Mucosa of descending colon (tissue), 3 donors: ENCODE measurements at regions not wholly inside any gene's neighbourhood (a gene's known extent, or its start where the extent isn't known, plus 50 kb on each side); places are given as distances from the start of the nearest gene placed in this dataset.

Experiments
- ATAC-seq: fragments of 200-7000 bp; cut with Tn5 transposase; one replicate; pipeline ENCODE4 v1.9.1; 2020; ENCODE audit warnings: mild to moderate bottlenecking, moderate library complexity
- DNase-seq, 3 donors: peaks; one replicate each; pipeline ENCODE4 v3.0.0-alpha.2; 2020
- H3K36me3 ChIP-seq: fragments of 200-600 bp; one replicate; pipeline ENCODE4 v1.8.0; 2021; ENCODE audit warnings: low read depth, mild to moderate bottlenecking
- H3K4me1 ChIP-seq: fragments of 200-600 bp; one replicate; pipeline ENCODE4 v1.8.0; 2021; ENCODE audit warnings: low read depth, mild to moderate bottlenecking
- H3K4me3 ChIP-seq: fragments of 200-600 bp; one replicate; pipeline ENCODE4 v1.8.0; 2021; ENCODE audit warnings: mild to moderate bottlenecking
- H3K9me3 ChIP-seq: fragments of 200-600 bp; one replicate; pipeline ENCODE4 v1.8.0; 2021; ENCODE audit warnings: mild to moderate bottlenecking
- CTCF ChIP-seq: fragments of 200-600 bp; IDR thresholded peaks from one replicate; pipeline ENCODE4 v1.8.0; 2022; ENCODE audit warnings: antibody characterized with exemption, mild to moderate bottlenecking
- intact Hi-C, 2 donors: fragments of 100-400 bp; cut with DNase I in 1 of 2; cut with micrococcal nuclease in 1 of 2; formaldehyde crosslinking; loops; one replicate each; pipeline versions ENCODE4 v1.11.0 to v1.11.1; 2022; cut with DNase I, micrococcal nuclease
- donor health status: DM: no; HTN: no; CAD: no; lungs with moderate emphysema.
- donor health status: DM: no; HTN: no; CAD: no.
- donor health status: DM: no; HTN: yes; CAD: no.

GRCh38 chr3:139216958-139217357, 126.9 kb upstream of the MRPS22 start:
- H3K4me1 ChIP-seq = no peaks in the 10 kb centered on the region
- no peaks in the 10 kb centered on the region for H3K36me3 ChIP-seq
- no peaks in the 10 kb centered on the region for H3K9me3 ChIP-seq
- no peak for DNase-seq
- intact Hi-C loops = no loop called here
- no peak for ATAC-seq
- no peak overlapping the region for H3K4me3 ChIP-seq
- TF ChIP-seq CTCF = no peak

- intact Hi-C loops = no loop called here
- Histone ChIP-seq H3K4me3 (no peak overlapping the region), H3K9me3 (no peaks in the 10 kb centered on the region), H3K4me1 (no peaks in the 10 kb centered on the region), H3K36me3 (no peaks in the 10 kb centered on the region)
- ATAC-seq = no peak
- TF ChIP-seq CTCF = no peak
- DNase-seq = no peak
Measured at GRCh38 chr3:139217633-139218032, 126.2 kb upstream of the MRPS22 start.

GRCh38 chr3:139218046-139218445, 125.8 kb upstream of the MRPS22 start:
- no peak for ATAC-seq
- intact Hi-C loops = no loop called here
- Histone ChIP-seq H3K36me3 (no peaks in the 10 kb centered on the region), H3K4me3 (no peak overlapping the region), H3K9me3 (no peaks in the 10 kb centered on the region), H3K4me1 (no peaks in the 10 kb centered on the region)
- TF ChIP-seq CTCF = no peak
- DNase-seq = no peak

- no peaks in the 10 kb centered on the region for H3K9me3 ChIP-seq
- no peak for ATAC-seq
- no peak for TF ChIP-seq CTCF
- intact Hi-C loops = no loop called here
- H3K36me3 ChIP-seq = no peaks in the 10 kb centered on the region
- no peak for DNase-seq
- H3K4me1 ChIP-seq = no peaks in the 10 kb centered on the region
- no peak overlapping the region for H3K4me3 ChIP-seq
Measured at GRCh38 chr3:139219463-139219862, 124.4 kb upstream of the MRPS22 start.

- no peak overlapping the region for H3K4me3 ChIP-seq
- DNase-seq (no peak), ATAC-seq (no peak)
- H3K36me3 ChIP-seq = no peaks in the 10 kb centered on the region
- intact Hi-C loops = no loop called here
- H3K4me1 ChIP-seq = no peaks in the 10 kb centered on the region
- H3K9me3 ChIP-seq = no peaks in the 10 kb centered on the region
- no peak for TF ChIP-seq CTCF
Measured at GRCh38 chr3:139222100-139222657, 121.6 kb upstream of the MRPS22 start.

DNA sequence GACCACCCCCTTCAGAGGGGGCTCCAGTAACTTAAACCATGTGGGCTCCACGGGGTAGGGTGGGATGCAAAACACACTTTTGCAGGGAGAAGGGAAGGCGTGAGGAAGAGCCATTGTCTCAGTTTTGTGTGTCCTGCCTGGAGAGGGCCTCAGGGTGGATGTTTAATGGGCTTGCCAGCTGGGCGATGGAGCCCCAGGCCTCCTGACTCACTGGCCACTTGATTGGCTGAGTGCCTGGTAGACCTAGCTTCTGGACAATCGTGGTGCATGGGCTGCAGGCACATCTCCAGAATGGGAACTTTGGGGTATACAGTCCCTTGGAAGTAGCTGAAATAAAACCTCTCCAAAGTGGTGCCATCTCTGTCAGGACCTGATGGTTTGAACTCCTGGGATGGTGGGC, 118.3 kb upstream of the MRPS22 start:
- no peak for TF ChIP-seq CTCF
- no peak for DNase-seq
- H3K4me3 ChIP-seq = no peak overlapping the region
- ATAC-seq = no peak
- no peaks in the 10 kb centered on the region for H3K36me3 ChIP-seq
- no peaks in the 10 kb centered on the region for H3K9me3 ChIP-seq
- intact Hi-C loops = no loop called here
- no peaks in the 10 kb centered on the region for H3K4me1 ChIP-seq
